Bronchial epithelial cell (primary cell): ENCODE measurements at regions not wholly inside any gene's neighbourhood (a gene's known extent, or its start where the extent isn't known, plus 50 kb on each side); places are given as distances from the start of the nearest gene placed in this dataset.

ENCODE experiments used
- DNase-seq: peaks from one replicate; pipeline ENCODE4 v3.0.0-alpha.2; 2010; ENCODE audit warnings: low read depth
- FAIRE-seq: peaks from 2 replicates; lab custom pipeline; 2011; peaks lifted over from hg19 to GRCh38; lab: Jason Lieb, UNC
- H3K27me3 ChIP-seq: 2 replicates; pipeline ENCODE4 v1.5.1; 2011; ENCODE audit warnings: low read length; ENCODE audit not compliant: control insufficient read depth, insufficient read depth
- H3K36me3 ChIP-seq: 2 replicates; pipeline ENCODE4 v1.5.1; 2011; ENCODE audit warnings: low read length; ENCODE audit not compliant: control insufficient read depth, insufficient read depth
- H3K4me3 ChIP-seq: 2 replicates; pipeline ENCODE4 v1.5.1; 2011; ENCODE audit warnings: mild to moderate bottlenecking, low read depth, low read length, control low read depth
- CTCF ChIP-seq: IDR thresholded peaks from 2 replicates; pipeline ENCODE4 v1.5.1; 2011; ENCODE audit warnings: mild to moderate bottlenecking, moderate library complexity, low read length, control low read depth, inconsistent platforms; ENCODE audit not compliant: insufficient read depth, severe bottlenecking

- no peaks in the 10 kb centered on the region for H3K27me3 ChIP-seq
- no peak for TF ChIP-seq CTCF
- DNase-seq (no peak), FAIRE-seq (no peak)
- H3K36me3 ChIP-seq: no peaks in the 10 kb centered on the region
- no peak overlapping the region for H3K4me3 ChIP-seq
Measured at GRCh38 chr7:49530481-49530880, 243.0 kb upstream of the VWC2 start.

DNA sequence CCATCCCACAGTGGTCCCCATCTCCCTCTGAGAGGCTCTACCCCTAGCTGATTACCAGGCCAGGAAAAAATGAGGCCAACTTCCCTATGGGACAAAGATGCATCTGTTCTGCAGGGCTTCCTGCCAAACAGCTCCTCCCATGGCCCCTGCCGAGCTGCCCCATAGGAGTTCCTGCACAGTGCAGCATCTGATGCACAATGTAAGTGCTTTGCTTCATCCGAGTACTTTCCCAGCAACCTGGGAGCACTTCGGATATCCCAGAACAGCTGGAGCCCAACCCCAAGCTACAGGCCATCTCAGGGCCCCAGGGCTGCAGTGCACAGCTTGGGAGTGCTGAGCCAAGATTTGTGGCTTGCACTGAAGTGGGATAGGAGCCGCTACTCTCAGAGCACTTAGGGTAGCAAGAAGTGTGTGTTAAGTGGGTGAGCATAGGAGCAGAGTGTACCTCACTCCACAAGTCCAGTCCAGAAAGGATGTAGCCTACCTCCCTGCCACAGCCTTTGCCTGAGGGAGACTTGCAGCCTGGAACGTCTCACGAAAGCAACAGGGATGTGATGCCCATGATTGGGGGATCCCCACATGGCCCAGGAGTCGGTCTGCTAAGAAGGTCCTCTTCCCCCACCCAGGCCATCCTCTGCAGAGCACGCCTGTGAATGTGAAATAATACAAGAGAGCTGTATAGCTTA is 209.6 kb upstream of the VWC2 start:
- no peak for DNase-seq
- TF ChIP-seq CTCF: no peak
- H3K36me3 ChIP-seq: no peaks in the 10 kb centered on the region
- H3K27me3 ChIP-seq: no peaks in the 10 kb centered on the region
- H3K4me3 ChIP-seq: no peak overlapping the region
- no peak for FAIRE-seq

DNA sequence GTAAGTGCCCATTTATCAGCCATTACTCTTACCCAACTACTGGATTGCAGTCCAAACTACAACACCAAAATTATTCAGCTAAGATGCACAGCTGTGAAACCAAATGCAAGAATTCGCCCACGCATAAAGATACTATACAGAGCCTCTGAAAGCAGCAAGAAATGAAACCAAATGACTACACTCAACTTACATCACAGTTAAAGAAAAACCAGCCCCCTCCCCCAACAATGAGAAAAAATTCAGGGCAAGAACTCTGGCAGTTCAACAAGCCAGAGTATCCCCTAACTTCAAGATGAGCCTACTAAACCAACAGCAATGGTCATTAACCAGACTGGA is 209.1 kb upstream of the VWC2 start:
- no peak for TF ChIP-seq CTCF
- no peak for FAIRE-seq
- no peak for DNase-seq
- H3K36me3 ChIP-seq: no peaks in the 10 kb centered on the region
- no peaks in the 10 kb centered on the region for H3K27me3 ChIP-seq
- no peak overlapping the region for H3K4me3 ChIP-seq

DNA sequence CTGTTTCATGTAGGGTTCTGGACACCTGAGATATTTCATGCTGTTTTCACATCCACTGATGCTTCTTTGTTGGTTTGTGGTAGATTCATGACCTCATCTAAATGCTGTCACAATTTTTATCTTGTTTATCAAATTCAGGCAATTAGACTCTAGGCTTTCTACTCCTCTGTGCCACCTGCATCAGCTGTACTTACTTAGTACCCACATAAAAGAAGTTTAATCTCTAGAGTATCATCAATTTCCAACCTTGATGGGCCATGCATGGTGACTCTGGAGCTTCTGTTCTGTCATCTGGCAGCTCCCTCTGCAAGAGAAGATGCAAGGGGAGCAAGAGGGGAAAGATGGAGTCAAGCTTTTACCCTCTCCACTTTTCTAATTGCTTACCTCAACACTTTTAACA is 195.9 kb upstream of the VWC2 start:
- FAIRE-seq (no peak), DNase-seq (no peak)
- Histone ChIP-seq H3K4me3 (no peak overlapping the region), H3K27me3 (no peaks in the 10 kb centered on the region), H3K36me3 (no peaks in the 10 kb centered on the region)
- no peak for TF ChIP-seq CTCF

DNA sequence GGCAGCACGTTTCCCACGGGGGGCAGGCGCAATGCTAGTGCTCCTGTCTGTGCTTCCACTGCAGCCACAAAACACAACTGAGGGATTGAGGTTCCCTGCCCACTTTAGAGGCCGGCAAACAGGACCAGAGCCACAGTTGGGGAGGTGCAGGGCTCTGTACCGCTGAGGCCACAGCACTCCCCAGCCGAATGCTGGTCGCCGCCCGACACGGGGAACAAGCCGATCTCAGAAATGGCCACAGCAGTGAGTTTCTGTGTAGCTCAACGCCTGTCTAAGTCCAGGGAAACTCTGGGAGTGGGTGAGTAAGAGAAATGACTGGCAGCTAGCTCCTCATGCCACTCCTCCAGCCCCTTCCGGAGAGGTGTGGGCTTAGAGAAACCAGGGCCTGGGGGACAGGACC is 194.0 kb upstream of the VWC2 start:
- H3K27me3 ChIP-seq: no peaks in the 10 kb centered on the region
- H3K36me3 ChIP-seq: no peaks in the 10 kb centered on the region
- no peak for TF ChIP-seq CTCF
- FAIRE-seq: no peak
- no peak for DNase-seq
- H3K4me3 ChIP-seq: no peak overlapping the region

DNA sequence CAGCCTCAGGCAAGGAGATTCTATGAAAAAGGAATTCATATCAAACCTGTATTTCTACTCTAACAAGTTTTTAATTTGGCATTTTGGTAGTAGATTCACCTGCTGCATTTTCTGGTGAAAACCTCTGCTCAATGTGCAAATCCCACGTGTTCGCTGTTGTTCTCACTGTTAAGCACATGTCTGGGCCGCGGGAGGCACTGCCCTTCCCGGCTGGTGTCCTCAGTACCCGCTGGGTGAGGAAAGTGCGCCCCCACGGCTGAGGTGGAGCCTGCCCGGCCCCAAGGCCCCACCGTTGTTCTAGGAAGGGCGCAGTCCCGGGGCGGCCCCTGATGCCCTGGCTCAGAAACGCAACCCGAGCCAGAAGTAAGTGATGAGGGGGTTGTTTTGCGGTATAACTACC is 193.4 kb upstream of the VWC2 start:
- Histone ChIP-seq H3K27me3 (no peaks in the 10 kb centered on the region), H3K4me3 (no peak overlapping the region), H3K36me3 (no peaks in the 10 kb centered on the region)
- no peak for DNase-seq
- FAIRE-seq: no peak
- no peak for TF ChIP-seq CTCF
